ENCODE measurements at regions not wholly inside any gene's neighbourhood (a gene's known extent, or its start where the extent isn't known, plus 50 kb on each side); places are given as distances from the start of the nearest gene placed in this dataset.

GRCh38 chr10:3366043-3366442 lies 193.5 kb upstream of the PITRM1 start:
- TF ChIP-seq POLR2AphosphoS5 (IDR thresholded peaks at IDR 0.05; ENCODE audit: borderline replicate concordance, low read depth, low read length) (no peak), EZH2 (IDR thresholded peaks at IDR 0.05) (no peak)
